Esophagus muscularis mucosa (tissue), 4 donors: ENCODE measurements at regions not wholly inside any gene's neighbourhood (a gene's known extent, or its start where the extent isn't known, plus 50 kb on each side); places are given as distances from the start of the nearest gene placed in this dataset.

Experiments
- CTCF ChIP-seq, 3 experiments: fragments of 200-600 bp in 2 of 3; fragments of 450-650 bp in 1 of 3; sonication (generic) in 2 of 3; IDR thresholded peaks; one replicate each; pipeline ENCODE4 v1.5.1; 2017 to 2019; ENCODE audit warnings: antibody characterized with exemption in 3 of 3, mild to moderate bottlenecking in 2 of 3, moderate library complexity in 1 of 3
- EP300 ChIP-seq: sonication (generic); formaldehyde crosslinking; IDR thresholded peaks from one replicate; pipeline ENCODE4 v1.6.1; 2017; ENCODE audit warnings: antibody characterized with exemption
- POLR2AphosphoS5 ChIP-seq, 2 donors: sonication (generic); formaldehyde crosslinking; IDR thresholded peaks; one replicate each; pipeline ENCODE4 v1.6.1; 2017; ENCODE audit warnings: antibody characterized with exemption in 2 of 2

DNA sequence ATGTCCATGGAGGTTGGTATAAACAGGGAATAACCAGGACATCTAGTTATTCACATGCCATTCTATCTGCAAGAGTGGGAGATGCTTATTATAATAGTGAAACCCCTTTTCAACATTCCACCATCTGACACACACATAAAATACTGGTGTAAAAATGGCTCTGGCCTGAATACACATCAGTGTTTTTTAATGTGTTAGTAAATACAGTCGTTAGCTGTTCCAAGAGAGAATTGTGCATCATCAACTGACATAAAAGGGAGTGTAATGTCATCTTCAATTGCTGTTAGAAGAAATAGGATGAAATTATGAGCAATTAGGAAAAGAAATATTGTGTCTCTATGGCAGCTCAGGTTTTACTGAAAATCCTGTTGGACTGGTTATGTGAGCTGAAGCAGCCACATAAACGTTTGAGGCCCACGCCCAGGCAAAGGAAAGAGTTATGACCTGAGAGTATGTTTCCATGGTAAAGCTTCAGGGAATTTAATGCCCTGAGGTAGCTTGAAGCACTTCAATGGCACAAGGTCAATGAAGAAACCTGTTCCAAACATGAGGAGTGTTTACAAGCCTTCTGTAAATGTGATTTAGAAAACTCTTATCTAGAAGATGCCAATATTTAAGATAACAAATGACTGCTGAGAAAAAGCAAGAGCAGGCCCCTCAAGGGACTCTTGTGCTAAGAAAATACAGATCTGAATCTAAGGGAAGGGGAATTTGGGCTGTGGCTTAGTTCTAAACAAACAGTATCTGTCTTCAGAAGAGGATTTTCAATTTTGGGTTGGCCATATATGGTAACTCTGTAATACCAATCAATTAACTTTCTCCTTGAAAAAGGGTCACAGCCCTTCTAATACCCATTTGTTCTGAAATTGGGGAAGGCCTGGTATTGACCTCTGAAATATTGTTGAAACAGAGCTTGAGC is 384.3 kb downstream of the SEC16B start:
- TF ChIP-seq CTCF (IDR thresholded peaks at IDR 0.05) (no peak), EP300 (no peak), POLR2AphosphoS5 (IDR thresholded peaks at IDR 0.05) (no peak)
